Neuronal stem cell (in vitro differentiated cells): ENCODE measurements at regions not wholly inside any gene's neighbourhood (a gene's known extent, or its start where the extent isn't known, plus 50 kb on each side); places are given as distances from the start of the nearest gene placed in this dataset.

ENCODE experiments used
- DNase-seq: peaks from one replicate; pipeline ENCODE4 v3.0.0-alpha.2; 2013; ENCODE audit warnings: low spot score
- H2AFZ ChIP-seq: one replicate; pipeline ENCODE4 v1.6.1; 2013; ENCODE audit warnings: mild to moderate bottlenecking, low read length, inconsistent platforms
- H2AK5ac ChIP-seq: 2 replicates; pipeline ENCODE4 v1.6.1; 2013; ENCODE audit warnings: low read depth, mild to moderate bottlenecking, inconsistent platforms, low read length, moderate library complexity, mixed read lengths
- H2BK120ac ChIP-seq: 2 replicates; pipeline ENCODE4 v1.6.1; 2013; ENCODE audit warnings: low read depth, mild to moderate bottlenecking, inconsistent platforms, low read length, moderate library complexity, mixed read lengths
- H2BK12ac ChIP-seq: one replicate; pipeline ENCODE4 v1.6.1; 2013; ENCODE audit warnings: low read length, inconsistent platforms
- H2BK15ac ChIP-seq: 2 replicates; pipeline ENCODE4 v1.6.1; 2013; ENCODE audit warnings: mild to moderate bottlenecking, low read length, inconsistent platforms, mixed read lengths
- H2BK5ac ChIP-seq: one replicate; pipeline ENCODE4 v1.6.1; 2013; ENCODE audit warnings: inconsistent platforms, mild to moderate bottlenecking, low read length, moderate library complexity
- H3K14ac ChIP-seq: one replicate; pipeline ENCODE4 v1.6.1; 2013; ENCODE audit warnings: low read length, inconsistent platforms
- H3K18ac ChIP-seq: 2 replicates; pipeline ENCODE4 v1.6.1; 2013; ENCODE audit warnings: low read length, inconsistent platforms
- H3K23ac ChIP-seq: 2 replicates; pipeline ENCODE4 v1.6.1; 2013; ENCODE audit warnings: low read depth, mild to moderate bottlenecking, mixed read lengths, low read length, inconsistent platforms; ENCODE audit not compliant: poor library complexity
- H3K27ac ChIP-seq: replicated peaks from 3 replicates; pipeline ENCODE4 v1.5.1; 2013; ENCODE audit warnings: low read length, inconsistent platforms
- H3K27me3 ChIP-seq, 3 experiments: 2 replicates each; pipeline ENCODE4 v1.6.1; 2013; ENCODE audit warnings: low read length in 3 of 3, mild to moderate bottlenecking in 2 of 3, inconsistent platforms in 1 of 3, low read depth in 1 of 3, mixed read lengths in 1 of 3, moderate library complexity in 1 of 3; ENCODE audit not compliant: control insufficient read depth in 3 of 3, insufficient read depth in 3 of 3
- H3K36me3 ChIP-seq, 2 donors: replicated peaks in 1 of 2; 2 replicates each; pipeline ENCODE4 v1.6.1; 2013; ENCODE audit warnings: low read length in 2 of 2; ENCODE audit not compliant: control insufficient read depth in 2 of 2, insufficient read depth in 2 of 2
- H3K4ac ChIP-seq: 2 replicates; pipeline ENCODE4 v1.6.1; 2013; ENCODE audit warnings: inconsistent platforms, mild to moderate bottlenecking, low read length, moderate library complexity
- H3K4me1 ChIP-seq, 2 donors: 1 replicate in 1 of 2; 2 replicates in 1 of 2; pipeline ENCODE4 v1.6.1; 2013; ENCODE audit warnings: low read length in 2 of 2, low read depth in 1 of 2; ENCODE audit not compliant: control insufficient read depth in 2 of 2, insufficient read depth in 1 of 2
- H3K4me2 ChIP-seq: one replicate; pipeline ENCODE4 v1.6.1; 2013; ENCODE audit warnings: mild to moderate bottlenecking, low read length, inconsistent platforms; ENCODE audit not compliant: insufficient read depth, poor library complexity, severe bottlenecking
- H3K4me3 ChIP-seq, 2 donors: 2 replicates each; pipeline ENCODE4 v1.5.1; 2013; ENCODE audit warnings: low read length in 2 of 2, mild to moderate bottlenecking in 2 of 2, inconsistent platforms in 1 of 2, moderate library complexity in 1 of 2
- H3K79me1 ChIP-seq: one replicate; pipeline ENCODE4 v1.6.1; 2013; ENCODE audit warnings: low read depth, mild to moderate bottlenecking, inconsistent platforms, low read length, moderate library complexity
- H3K9ac ChIP-seq: one replicate; pipeline ENCODE4 v1.6.1; 2013; ENCODE audit warnings: mild to moderate bottlenecking, low read depth, low read length, inconsistent platforms; ENCODE audit not compliant: poor library complexity
- H3K9me3 ChIP-seq, 2 donors: replicated peaks in 1 of 2; 2 replicates each; pipeline versions ENCODE3 to v1.6.1; 2013; ENCODE audit warnings: low read length in 2 of 2, mild to moderate bottlenecking in 2 of 2, inconsistent platforms in 1 of 2, low read depth in 1 of 2, mixed read lengths in 1 of 2, moderate library complexity in 1 of 2; ENCODE audit not compliant: control insufficient read depth in 2 of 2, insufficient read depth in 1 of 2
- H4K8ac ChIP-seq: one replicate; pipeline ENCODE4 v1.6.1; 2013; ENCODE audit warnings: low read depth, mild to moderate bottlenecking, inconsistent platforms, low read length, moderate library complexity
- H4K91ac ChIP-seq: one replicate; pipeline ENCODE4 v1.6.1; 2013; ENCODE audit warnings: low read length, low read depth, mild to moderate bottlenecking, inconsistent platforms; ENCODE audit not compliant: poor library complexity
- WGBS, 2 donors: extraction: QIAGEN DNeasy Blood & Tissue Kit; methylation state at CpG; one replicate each; pipeline ENCODE4 v1.1.7; 2013; ENCODE audit warnings: missing lambda C conversion rate in 2 of 2, mixed read lengths in 1 of 2; ENCODE audit not compliant: insufficient read length in 2 of 2, insufficient replicate concordance in 1 of 2; ENCODE audit errors: extremely low coverage in 2 of 2; 5-methylcytosine and 5-hydroxymethylcytosine counted together

DNA sequence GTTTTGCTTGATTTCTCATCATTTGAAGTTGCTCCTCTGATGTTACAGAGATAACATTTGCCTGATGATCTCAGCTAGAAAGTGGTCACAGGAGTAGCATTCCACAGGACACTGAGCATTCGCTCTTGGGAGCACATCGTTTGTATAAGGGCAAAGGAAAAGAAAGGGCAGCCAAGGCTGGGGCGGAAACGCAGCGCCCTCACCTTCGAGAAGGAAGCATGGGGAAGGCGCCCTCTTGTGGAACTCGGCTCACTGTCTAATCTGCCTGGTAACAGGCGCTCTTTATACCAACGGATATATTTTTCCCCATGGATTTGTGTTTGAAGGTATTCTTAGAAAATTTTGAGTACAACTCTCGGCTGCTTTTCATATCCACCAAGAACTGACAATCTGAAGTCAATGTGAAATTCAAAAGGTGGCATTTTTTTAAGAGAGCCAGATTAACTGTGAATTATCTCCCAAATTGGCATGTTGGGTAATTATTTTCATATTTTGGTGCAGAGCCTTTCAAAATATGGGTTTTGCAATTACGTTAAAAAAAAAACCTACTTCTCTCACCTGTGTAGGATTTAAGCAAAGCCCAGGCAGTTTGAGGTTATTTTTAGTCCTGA, 172.7 kb downstream of the CAND1 start:
- peak overlapping the region; percentile 61 for H2AFZ ChIP-seq
- no peak overlapping the region for H2BK15ac ChIP-seq
- H2BK5ac ChIP-seq = no peak overlapping the region
- H3K4me1 ChIP-seq = peaks cover 0 to 1% of the 10 kb centered on the region in 2 donors
- H3K23ac ChIP-seq = no peak overlapping the region
- no peak overlapping the region for H4K8ac ChIP-seq
- no peak overlapping the region for H3K4ac ChIP-seq
- H3K9ac ChIP-seq = no peak overlapping the region
- H3K36me3 ChIP-seq = no peaks in the 10 kb centered on the region
- no peak overlapping the region for H3K18ac ChIP-seq
- H3K79me1 ChIP-seq = no peaks in the 10 kb centered on the region
- H2BK120ac ChIP-seq = no peak overlapping the region
- H3K14ac ChIP-seq = no peak overlapping the region
- H3K27me3 ChIP-seq = no peaks in the 10 kb centered on the region
- no peaks in the 10 kb centered on the region for H3K9me3 ChIP-seq
- no CpG with 5 or more reads among the region's 12 CpGs for WGBS, 2 donors
- peak; percentile 69 for DNase-seq
- no peak overlapping the region for H4K91ac ChIP-seq
- H3K4me3 ChIP-seq = no peak overlapping the region
- no peak overlapping the region for H3K4me2 ChIP-seq
- H2BK12ac ChIP-seq = peak overlapping the region; percentile 14
- H2AK5ac ChIP-seq = no peak overlapping the region
- H3K27ac ChIP-seq = no peak overlapping the region

DNA sequence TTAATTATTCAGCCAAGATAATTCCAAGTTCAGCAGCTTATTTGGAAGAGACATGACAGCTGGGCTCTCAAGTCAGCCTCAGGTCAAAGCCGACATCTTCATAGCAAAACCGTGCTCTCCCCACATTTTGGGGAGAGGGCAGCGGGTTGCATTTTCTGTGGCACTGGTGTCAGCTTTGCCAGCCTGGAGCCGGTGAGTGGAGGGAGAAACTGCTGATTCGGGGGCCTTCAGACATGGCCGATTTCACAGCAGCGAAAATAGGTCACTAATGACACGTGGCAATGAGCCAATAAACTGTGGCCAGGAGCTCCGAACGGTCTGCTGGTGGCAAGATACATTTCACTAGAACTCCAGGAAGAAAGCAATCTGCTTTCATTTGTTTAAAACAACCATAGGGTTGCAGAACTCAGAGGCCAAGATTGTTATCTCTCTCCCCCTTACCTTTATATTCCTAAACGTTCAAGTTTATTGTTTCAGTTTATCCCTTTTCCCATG, 173.2 kb downstream of the CAND1 start:
- Histone ChIP-seq H3K79me1 (no peaks in the 10 kb centered on the region), H4K8ac (no peak overlapping the region), H3K14ac (no peak overlapping the region), H3K4ac (no peak overlapping the region), H4K91ac (no peak overlapping the region), H3K9me3 (no peaks in the 10 kb centered on the region), H3K27me3 (no peaks in the 10 kb centered on the region), H3K4me1 (peaks cover 0 to 1% of the 10 kb centered on the region in 2 donors), H3K18ac (no peak overlapping the region), H3K4me2 (no peak overlapping the region), H2BK120ac (no peak overlapping the region), H2BK12ac (no peak overlapping the region), H2AK5ac (no peak overlapping the region), H2AFZ (no peak overlapping the region), H3K23ac (no peak overlapping the region), H3K9ac (no peak overlapping the region), H2BK15ac (no peak overlapping the region), H3K4me3 (no peak overlapping the region), H2BK5ac (no peak overlapping the region), H3K36me3 (no peaks in the 10 kb centered on the region), H3K27ac (no peak overlapping the region)
- no peak for DNase-seq
- WGBS, 2 donors = no CpG with 5 or more reads among the region's 11 CpGs

DNA sequence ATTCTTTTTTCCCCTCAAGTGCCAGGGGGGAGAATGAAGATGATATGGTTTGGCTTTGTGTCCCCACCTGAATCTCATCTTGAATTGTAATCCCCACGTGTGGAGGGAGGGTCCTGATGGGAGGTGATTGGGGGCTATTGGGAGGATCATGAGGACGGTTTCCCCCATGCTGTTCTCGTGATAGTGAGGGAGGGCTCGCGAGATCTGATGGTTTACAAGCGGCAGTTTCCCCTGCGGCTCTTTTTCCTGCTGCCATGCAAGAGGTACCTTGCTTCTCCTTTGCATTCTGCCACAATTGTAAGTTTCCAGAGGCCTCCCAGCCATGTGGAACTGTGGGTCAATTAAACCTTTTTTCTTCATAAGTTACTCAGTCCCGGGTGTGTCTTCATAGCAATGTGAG, 173.7 kb downstream of the CAND1 start:
- Histone ChIP-seq H2AK5ac (no peak overlapping the region), H3K4ac (no peak overlapping the region), H4K91ac (no peak overlapping the region), H3K9ac (no peak overlapping the region), H3K79me1 (no peaks in the 10 kb centered on the region), H3K36me3 (no peaks in the 10 kb centered on the region), H3K27me3 (no peaks in the 10 kb centered on the region), H3K9me3 (no peaks in the 10 kb centered on the region), H2BK120ac (no peak overlapping the region), H2BK15ac (no peak overlapping the region), H3K14ac (no peak overlapping the region), H3K4me1 (peaks cover 0 to 1% of the 10 kb centered on the region in 2 donors), H2AFZ (no peak overlapping the region), H3K18ac (no peak overlapping the region), H4K8ac (no peak overlapping the region), H3K4me3 (no peak overlapping the region), H3K27ac (no peak overlapping the region), H3K4me2 (no peak overlapping the region), H3K23ac (no peak overlapping the region), H2BK5ac (no peak overlapping the region), H2BK12ac (no peak overlapping the region)
- no CpG with 5 or more reads among the region's 8 CpGs for WGBS, 2 donors
- no peak for DNase-seq

DNA sequence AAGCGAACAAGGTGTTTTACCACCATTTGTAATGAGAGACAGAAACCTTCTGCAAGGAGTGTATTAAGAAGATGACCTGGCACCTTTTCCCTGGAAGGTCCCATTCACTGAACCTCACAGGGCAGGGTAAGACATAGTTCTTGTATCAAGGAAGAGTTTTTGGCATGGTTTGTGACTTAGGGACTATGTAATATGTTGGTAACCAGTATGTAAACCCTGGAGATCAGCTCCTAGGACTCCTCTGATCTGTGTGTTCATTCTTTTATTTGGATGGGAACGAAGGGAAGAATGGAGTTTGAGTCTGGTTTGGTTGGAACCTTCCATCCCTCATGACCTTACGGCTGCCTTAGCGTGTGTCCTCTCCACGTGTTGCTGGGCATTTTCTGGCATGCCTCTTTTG, 175.4 kb downstream of the CAND1 start:
- Histone ChIP-seq H2BK120ac (no peak overlapping the region), H3K4ac (no peak overlapping the region), H3K27ac (no peak overlapping the region), H2BK5ac (no peak overlapping the region), H4K91ac (no peak overlapping the region), H3K9me3 (no peaks in the 10 kb centered on the region), H3K79me1 (no peaks in the 10 kb centered on the region), H3K23ac (no peak overlapping the region), H3K4me3 (no peak overlapping the region), H2AFZ (no peak overlapping the region), H3K9ac (no peak overlapping the region), H3K4me1 (peaks cover 0 to 1% of the 10 kb centered on the region in 2 donors), H3K18ac (no peak overlapping the region), H3K27me3 (no peaks in the 10 kb centered on the region), H3K14ac (no peak overlapping the region), H4K8ac (no peak overlapping the region), H2BK15ac (no peak overlapping the region), H3K4me2 (no peak overlapping the region), H2BK12ac (no peak overlapping the region), H3K36me3 (no peaks in the 10 kb centered on the region), H2AK5ac (no peak overlapping the region)
- DNase-seq = no peak
- no CpG with 5 or more reads among the region's 5 CpGs for WGBS, 2 donors
